Eye (tissue), 1 donor: ENCODE measurements at regions not wholly inside any gene's neighbourhood (a gene's known extent, or its start where the extent isn't known, plus 50 kb on each side); places are given as distances from the start of the nearest gene placed in this dataset.
"Not testable (repeated sequence)": the region's sequence is repeated elsewhere in the genome, so short reads cannot be mapped to it uniquely, and the experiment has no call there.

ENCODE experiments used
- DNase-seq: peaks from one replicate; pipeline ENCODE4 v3.0.0-alpha.2; 2015

DNA sequence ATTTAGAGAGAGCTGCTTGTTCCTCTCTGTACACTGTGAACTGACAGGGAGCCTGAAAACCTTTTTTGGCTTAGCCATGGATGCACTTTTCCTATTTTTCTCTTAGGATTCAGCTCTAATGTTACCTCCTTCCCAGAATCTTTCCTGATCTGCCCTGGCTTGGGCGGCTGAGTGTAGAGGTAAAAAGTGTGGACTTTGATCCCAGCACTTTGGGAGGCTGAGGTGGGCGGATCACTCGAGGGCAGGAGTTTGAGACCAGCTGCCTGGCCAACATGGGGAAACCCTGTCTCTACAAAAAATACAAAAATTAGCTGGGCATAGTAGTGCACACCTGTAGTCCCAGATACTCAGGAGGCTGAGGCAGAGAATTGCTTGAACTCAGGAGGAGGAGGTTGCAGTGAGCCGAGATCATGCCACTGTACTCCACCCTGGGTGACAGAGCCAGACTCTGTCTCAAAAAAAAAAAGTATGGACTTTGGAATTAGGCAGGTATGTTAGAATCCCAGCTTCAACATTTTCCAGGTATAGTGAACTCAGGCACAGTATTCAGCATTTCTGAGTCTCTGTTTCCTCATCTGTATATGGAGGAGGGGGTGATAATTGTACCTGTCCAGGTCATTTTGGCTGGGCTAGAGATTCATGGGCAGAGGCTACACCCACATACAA lies 212.5 kb upstream of the EEF2KMT start:
- DNase-seq, result no peak

DNA sequence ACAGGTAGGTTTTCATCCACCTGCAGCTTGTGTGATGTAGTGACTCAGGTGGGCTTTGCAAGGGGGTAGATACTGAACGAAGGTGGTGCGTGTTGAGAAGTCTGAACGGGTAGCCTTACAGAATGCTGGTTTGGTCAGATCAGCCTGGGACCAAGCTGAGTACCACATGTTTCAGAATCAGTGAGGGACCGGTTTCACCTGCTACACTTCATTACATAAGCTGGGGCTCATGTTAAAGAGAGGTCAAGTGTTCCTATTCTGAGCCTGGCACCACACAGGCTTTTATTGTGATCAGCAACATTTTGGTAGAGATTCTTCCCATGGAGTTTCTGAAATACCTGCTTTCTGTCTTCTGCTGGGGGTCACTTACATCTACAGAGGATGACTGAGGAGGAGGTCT lies 207.4 kb upstream of the EEF2KMT start:
- no peak for DNase-seq

DNA sequence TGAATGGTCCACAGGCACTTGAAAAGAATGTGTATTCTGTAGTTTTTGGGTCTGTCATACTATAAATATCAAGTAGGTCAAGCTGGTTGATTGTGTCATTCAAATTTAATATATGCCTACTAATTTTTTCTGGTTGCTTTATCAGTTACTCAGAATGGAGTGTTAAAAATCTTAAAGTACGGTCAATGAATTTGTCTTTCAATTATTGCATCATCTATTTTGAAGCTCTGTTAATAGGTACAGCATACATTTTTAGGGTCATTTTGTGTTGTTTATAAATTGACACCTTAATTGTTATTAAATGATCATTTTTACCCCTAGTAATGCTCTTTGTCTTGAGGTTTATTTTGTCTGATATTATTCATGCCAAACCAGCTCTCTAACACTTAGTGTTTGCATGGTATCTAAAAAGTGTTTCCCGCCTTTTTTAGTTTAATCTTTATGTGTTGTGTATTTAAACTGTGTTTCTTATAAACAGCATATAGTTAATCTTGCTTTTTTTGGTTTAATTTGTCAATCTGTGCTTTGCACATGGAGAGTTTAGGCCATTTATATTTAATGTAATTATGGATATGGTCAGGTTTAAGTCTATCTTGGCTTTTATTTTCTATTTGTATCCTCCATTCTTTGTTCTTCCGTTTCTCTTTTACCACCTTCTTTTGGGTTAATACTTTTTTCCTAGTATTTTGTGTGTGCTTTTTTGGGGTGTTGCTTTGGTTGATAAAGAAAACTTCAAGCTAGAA lies 204.9 kb upstream of the EEF2KMT start:
- DNase-seq, result no peak

DNA sequence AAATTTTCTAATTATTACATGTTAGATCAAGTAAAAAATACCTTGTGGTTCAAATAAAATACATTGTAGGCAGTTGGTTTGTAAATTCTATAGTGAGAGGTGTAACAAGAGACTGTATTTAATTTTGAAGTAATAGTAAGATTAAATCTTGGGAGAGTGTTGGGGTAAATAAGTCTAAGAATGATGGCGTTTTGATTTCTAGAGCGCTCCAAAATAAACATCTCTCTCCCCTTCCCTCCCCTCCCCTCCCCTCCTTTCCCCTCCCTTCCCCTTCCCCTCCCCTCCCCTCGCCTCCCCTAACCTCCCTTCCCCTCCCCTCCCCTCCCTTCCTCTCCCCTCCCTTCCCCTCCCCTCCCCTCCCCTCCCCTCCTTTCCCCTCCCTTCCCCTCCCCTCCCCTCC lies 200.6 kb upstream of the EEF2KMT start:
- DNase-seq, result no peak

DNA sequence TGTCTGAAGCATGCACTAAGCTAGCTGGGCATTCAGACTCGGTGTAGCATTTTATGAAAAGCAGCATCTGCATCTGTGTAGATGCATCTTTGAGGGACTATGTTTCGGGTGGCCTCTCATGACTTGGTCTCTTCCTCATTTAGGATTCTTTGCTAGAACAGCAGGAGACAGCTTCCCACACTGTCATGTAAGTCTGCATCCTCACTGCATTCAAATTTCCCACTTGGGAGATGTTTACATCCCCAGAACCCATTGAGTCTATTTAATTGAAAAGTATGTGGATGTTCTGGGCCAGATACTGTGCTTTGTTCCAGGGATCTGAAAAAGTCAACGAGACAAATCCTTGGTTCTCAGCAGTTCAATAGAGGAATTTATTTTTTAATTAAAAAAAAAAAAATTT lies 198.6 kb upstream of the EEF2KMT start:
- DNase-seq, result no peak

DNA sequence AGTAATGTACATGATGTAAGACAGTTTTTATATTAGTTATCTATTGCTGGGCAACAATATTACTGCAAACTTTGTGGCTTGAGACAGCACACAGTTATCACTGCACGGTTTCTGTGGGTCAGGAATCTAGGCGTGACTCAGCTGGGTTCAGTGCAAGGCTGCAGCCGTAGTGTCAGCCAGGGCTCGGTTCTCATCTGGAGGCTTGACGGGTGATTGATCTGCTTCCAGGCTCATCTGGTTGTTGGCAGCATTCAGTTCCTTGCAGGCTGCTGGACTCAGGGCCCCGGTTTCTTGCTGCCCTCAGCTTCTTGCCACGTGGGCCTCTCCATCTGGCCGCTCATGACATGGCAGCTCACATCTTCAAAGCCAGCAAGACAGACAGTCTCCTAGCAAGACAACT lies 197.7 kb upstream of the EEF2KMT start:
- DNase-seq, result not testable (repeated sequence)

DNA sequence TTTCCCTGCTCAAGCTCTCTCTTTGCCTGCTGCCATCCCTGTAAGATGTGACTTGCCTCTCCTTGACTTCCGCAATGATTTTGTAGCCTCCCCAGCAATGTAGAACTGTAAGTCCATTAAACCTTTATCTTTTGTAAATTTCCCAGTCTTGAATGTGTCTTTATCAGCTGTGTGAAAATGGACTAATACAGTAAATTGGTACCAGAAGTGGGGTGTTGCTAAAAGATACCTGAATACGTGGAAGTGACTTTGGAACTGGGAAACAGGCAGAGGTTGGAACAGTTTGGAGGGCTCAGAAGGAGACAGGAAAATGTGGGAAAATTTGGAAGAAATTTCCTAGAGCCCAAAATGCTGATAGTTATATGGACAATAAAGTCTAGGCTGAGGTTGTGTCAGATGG lies 184.6 kb upstream of the EEF2KMT start:
- not testable (repeated sequence) for DNase-seq

DNA sequence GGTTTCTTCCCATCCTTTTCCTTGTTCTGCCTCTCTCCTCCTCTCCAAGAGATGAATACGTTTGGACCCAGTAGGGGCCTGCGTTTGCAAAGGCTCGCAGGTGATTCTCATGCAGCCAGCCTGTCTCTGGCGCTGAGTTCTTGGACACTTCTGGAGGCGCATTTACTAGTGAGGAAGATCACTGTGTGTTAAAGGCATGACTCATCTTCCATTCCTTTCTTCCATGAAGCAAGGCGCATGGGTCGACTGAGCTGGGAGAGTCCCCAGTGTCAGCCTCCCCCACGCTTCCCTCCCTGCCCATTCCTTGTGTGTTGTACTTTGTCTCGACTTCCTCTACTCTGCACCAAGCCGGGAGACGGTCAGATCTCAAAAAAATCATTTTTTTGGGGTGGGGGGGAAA lies 159.9 kb upstream of the EEF2KMT start:
- no peak for DNase-seq

DNA sequence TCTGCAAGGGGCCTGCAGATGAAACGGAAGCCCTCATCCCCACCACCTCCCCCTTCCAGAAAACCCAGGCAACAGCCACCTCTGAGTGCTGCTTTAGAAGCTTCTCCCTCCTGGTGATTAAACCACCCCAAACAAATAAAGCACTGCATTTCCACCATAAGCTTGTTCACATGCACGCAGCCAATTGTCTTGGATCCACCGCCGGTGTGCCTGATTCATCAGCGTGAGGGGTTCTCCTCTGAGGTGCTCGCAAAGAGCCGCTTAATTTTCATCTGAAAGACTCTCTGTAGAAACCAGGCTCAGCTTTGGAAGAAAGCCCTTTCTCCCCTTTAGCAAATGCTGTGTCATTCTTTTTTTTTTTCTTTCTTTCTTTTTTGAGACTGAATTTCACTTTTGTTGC lies 155.2 kb upstream of the EEF2KMT start:
- DNase-seq, result no peak

DNA sequence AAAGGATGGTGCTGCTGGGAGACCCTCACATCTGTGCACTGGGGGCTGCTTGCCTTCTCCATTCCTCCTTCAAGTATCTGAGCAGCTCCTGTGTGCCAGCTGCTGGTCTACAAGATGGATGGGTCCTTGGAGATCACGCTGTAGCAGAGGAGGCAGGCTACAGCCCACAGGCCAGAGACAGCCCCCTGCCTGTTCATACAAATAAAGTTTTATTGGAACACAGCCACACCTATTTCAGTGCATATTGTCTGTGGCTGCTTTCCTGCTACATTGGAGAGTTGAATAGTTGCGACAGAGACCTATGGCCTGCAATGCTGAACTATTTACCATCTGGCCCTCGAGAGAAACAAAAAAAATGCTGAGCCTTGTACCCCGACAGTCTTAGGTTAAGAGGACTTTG lies 149.8 kb upstream of the EEF2KMT start:
- not testable (repeated sequence) for DNase-seq

DNA sequence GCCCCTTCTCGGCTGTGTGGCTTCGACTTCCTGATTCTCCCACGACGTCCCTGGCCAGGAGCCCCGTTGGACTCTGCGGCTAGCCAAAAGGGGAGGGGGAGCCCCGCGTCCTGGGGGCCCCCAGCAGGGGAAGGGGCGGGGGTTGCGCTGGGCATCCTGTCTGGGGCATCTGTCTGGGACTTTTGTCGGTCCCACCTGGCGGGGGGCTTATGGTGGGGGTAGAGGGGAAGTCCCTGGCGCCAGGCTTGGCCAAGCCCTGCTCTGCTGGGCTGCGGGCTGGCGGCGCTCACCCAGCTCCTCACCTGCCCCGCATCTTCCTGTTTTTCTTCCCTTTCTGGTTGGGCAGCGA lies 142.7 kb upstream of the EEF2KMT start:
- peak; percentile 5 for DNase-seq

DNA sequence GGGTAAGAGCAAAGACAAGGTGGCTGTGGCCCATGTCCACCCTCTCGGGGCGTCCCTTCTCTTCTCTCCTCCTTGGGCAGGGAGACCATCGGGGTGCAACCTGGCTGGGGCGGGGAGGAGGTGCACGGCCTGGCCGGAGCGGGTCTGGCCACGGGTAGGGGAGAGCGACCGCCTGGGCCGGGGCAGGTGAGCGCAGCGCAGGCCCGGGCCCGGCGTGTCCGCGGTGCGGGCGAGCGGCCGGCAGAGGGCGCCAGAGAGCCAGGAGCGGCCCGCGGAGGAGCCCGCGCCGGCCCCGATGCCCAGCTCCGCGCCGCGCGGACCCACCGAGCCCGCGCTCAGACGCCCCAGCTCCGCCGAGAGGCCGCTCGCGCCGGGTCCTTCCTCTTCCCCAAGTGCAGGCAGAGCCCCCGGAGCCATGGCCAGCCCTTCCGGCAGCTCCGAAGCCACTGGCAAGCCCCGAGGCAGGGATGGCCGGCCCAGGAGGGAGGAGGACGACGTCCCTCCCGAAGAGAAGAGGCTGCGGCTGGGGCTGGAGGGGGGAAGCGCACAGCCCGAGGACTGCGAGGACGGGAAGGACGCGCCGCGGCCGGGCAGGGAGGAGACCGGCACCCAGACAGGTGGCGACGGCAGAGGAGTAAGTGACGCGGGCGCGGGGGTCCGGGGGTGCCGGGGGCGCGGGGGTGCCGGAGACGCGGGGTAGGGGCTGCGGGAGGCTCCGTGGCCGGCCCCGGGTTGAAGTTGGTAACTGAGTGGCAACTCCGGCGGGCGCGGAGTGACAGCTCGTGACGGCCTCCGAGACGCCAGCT lies 142.1 kb upstream of the EEF2KMT start:
- DNase-seq, result peak; percentile 67

DNA sequence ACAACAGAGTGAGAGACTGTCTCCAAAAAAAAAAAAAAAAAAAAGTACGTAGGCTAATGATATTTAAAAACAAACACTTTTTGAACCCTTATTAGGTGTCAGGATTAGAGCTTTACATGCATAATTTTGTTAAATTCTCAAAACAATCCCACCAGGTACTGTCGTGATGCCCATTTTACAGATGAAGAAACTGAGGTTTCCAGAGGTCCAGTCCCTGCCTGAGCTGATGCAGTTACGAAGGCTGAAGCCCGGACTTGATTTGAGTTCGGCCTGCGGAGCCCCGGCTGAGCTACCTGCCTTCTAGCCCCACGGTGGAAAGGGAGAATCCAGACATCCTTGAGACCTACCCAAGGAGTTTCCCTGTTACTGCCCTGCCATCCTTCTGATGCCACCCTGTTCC lies 137.5 kb upstream of the EEF2KMT start:
- no peak for DNase-seq

DNA sequence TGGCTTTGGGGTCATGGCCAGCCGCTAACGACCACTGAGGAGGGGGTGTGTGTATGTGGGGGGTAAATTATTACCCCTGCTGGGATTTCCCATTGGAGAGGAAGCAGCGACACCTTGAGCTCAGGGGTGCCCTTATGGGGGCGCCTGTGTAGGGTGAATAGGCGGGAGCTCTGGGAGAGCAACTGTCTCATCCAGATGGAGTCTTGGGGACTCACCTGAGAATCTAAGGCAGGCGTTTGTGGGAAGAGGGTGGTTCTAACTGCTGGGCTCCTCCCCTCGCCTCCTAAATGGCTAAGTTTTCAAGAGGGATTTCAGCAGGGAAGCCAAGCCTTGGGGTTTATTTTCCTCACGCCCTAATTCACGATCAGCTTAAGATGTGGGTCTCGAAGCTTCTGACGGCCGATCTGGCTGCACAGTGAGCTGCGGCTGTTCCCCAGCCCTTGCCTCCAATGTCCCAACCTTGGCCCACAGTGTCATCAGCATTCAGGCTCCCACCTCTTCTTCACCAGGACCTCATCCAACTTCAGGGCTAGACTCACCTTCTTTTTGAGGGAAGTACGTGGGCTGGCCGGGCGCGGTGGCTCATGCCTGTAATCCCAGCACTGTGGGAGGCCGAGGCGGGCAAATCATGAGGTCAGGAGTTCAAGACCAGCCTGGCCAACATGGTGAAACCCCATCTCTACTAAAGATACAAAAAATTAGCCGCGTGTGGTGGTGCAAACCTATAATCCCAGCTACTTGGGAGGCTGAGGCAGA lies 136.9 kb upstream of the EEF2KMT start:
- DNase-seq, result no peak

DNA sequence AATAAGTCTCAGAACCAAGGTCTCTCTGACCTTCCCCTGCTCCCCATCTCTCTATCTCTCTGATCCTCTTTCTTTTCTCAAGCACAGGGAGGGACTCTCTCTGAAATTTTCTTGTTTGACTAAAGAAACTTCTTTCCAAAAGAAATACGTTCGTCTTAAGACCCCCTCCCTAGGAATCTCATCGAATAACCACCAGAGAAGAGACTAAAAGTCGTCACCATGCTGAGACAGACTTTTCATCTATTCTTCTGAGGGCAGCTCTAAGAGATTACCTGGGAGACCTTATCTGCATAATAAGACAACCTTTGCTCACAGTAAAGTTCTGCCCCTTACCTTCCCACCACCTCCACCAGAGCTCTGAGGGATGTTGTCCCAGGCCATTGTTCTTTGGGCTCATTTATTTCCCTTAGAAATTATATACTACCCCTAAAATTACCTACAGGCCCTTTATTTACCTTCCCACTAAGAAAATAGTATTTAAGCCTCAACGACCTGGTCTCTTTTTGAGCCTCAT lies 133.7 kb upstream of the EEF2KMT start:
- DNase-seq, result no peak

DNA sequence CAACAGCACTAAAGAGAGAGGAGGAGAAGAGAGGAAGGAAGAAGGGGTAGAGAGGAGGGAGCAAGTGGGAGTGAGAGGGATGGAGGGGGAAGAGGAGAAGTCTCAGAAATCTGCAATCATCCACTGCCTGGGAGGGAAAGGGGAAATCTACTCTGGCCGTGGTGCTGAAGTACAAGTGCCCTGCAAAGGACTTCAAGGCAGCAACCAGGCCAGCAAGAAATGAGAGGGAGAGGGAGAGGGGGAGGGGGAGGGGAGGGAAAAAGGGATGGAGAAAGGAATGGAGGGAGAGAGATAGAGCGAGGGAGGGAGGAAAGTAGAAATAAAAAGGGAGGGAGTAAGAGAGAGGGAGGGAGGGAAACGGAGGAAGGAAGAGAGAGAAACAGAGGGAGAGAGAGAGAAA lies 130.8 kb upstream of the EEF2KMT start:
- peak; percentile 25 for DNase-seq

DNA sequence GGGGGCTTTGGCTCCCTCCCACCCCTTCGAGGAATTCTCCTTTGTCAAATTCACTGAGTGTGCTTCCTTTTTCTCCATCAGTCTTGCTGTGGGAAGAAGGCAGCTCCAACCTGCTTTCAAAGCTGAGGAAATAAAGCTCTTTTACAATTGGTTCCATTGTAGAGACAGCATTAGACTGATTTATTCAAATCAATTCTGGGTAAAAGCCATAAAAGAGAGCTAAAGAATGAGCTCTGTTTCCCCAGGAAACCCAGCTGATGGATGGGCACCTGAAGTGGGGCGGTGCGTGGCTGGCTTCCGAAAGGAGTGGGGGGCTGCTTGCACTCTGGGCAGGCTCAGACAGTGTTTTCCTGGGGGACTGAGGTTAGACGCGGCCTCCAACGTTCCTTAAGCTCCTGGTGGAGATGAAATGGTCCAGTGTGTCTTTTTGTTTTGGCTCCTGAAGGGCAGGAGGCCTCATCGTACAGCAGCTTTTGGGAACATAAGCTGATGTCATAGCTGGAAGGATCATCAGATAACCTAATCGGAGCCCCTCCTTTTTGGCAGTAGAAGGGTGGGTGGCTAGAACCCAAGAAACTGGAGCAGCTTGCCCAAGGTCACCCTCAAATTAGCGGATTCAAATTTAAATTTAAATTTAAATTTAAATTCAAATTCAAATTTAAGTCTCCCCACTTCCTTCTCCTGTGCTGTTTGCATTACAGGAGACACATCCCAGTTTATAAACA lies 128.5 kb upstream of the EEF2KMT start:
- DNase-seq, result no peak

DNA sequence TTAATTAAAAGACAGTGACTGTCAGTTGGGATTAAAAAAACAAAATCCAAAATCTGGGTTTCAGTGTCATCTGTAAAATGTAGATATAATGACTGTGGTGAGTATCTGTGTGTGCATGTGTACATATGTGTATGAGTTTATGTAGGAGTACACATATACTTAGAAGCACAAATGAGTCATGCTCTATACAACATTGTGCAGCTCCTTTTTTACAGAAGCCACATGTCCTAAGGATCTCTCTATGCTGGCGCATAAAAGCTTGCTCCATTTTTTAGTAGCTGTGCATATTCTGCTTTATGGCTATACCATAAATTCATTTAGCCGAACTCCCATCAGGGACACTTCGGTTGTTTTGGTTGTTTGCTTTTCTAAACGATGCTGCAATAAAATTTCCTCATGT lies 125.2 kb upstream of the EEF2KMT start:
- DNase-seq, result no peak

DNA sequence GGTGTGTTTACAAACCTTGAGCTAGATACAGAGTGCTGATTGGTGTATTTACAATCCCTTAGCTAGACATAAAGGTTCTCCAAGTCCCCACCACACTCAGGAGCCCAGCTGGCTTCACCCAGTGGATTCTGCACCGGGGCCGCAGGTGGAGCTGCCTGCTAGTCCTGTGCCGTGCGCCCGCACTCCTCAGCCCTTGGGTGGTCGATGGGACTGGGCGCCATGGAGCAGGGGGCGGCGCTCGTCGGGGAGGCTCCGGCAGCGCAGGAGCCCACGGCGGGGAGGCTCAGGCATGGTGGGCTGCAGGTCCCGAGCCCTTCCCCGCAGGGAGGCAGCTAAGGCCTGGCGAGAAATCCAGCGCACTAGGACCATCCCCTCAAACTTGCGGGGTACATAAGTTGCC lies 124.2 kb upstream of the EEF2KMT start:
- DNase-seq, result not testable (repeated sequence)

DNA sequence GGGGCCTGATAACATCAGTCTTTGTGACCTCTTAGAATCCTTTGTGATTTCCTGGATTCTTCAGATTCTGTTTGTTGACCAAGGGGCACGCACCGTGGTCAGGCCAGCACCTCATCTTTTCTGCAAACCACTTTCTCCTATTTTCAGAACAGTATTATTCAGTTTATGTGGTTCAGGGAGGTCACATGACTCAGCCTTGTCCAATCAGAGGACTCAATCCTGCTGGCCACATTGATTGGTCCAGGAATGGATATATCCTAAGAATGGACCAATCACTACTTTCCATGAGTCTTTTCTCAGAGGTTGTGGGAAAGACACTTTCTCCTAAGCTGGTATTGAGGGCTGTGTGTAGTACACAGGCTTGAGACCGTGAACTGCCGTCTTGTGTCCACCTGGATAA lies 123.1 kb upstream of the EEF2KMT start:
- DNase-seq, result no peak

DNA sequence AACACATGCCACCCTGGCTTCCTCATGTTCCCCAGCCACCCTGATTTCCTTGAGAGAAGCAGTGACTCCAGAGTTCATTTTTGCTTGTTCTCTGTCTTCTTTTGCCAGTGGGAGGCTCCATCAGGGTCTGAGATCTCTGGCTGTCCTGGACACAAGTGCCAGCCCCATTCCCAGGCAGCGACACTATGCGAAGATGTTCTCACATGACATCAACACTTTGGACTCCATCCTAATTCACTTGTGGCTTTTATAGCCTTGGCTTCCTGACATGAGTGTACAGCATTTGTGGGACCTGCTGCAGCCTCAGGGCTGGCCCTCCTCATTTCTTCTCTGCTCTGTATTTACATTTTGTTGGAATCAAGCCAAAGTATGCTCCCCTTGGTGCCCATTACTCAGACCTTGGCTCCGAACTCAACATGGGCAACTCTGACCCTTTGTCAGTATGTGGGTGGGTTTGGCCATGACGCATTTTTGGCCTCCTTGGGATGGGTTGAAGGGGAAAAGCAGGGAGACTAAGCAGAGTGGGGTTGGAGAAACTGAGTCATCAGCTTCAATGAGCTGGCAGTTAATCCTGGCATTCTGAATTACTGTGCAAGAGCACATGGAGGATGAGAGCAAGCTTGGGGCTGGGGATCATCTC lies 119.0 kb upstream of the EEF2KMT start:
- DNase-seq, result no peak

DNA sequence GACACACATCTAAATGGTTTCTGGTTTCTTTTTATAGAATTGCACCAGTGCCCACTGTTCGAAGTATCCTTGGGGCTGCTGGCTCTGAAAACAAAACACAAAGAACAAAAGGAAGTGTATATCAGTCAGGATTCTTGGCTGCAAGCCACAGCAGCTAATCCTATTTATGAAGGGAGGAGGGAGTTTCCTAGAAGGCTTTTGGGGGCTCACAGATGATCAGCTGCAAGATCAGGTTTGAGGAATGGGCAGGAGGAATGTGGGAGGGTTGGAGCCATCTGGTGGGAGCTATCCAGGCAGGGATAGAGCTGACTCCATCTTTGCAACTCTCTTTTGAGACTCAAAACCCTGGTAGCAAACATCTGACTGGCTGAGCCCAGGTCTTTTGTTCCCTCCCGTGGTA lies 118.3 kb upstream of the EEF2KMT start:
- peak; percentile 77 for DNase-seq
